Stimulated activated CD4-positive, alpha-beta T cell treated with anti-CD3 and anti-CD28 coated beads, Interleukin-1b, Interleukin-23, amount 100 ng/mL, for 4 hours (primary cell): ENCODE measurements at regions not wholly inside any gene's neighbourhood (a gene's known extent, or its start where the extent isn't known, plus 50 kb on each side); places are given as distances from the start of the nearest gene placed in this dataset.

Experiments
- DNase-seq, 2 donors: peaks; one replicate each; pipeline ENCODE4 v3.0.0-alpha.2; 2020; ENCODE audit warnings: low read depth in 2 of 2

DNA sequence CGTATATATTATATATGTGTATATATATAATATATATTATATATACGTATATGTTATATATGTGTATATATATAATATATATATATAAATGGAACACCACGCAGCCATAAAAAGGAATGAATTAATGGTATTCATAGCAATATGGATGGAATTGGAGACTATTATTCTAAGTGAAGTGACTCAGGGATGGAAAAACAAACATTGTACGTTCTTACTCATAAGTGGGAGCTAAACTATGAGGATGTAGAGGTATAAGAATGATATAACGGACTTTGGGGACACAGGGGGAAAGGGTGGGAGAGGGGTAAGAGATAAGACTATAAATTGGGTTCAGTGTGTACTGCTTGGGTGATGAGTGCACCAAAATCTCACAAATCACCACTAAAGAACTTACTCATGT, 1388.9 kb downstream of the C4orf33 start:
- no peak for DNase-seq

DNA sequence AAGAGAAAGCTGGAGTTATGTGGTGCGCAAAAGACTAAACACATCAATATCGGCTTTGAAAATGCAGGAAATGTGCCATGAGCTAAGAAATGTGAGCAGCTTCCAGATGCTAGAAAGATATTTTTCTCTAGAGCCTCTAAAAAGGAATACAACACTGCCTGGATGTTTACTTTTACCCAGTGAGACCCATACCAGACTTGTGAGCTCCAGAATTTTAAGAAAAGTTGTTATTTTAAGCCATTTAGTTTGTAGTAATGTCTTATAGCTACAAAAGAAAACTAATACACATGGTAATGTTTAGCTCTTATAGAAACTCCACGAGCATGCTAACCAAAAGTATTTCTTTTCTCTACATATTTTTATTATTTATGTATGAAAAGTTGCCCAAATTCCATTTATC, 1389.4 kb downstream of the C4orf33 start:
- no peak for DNase-seq

DNA sequence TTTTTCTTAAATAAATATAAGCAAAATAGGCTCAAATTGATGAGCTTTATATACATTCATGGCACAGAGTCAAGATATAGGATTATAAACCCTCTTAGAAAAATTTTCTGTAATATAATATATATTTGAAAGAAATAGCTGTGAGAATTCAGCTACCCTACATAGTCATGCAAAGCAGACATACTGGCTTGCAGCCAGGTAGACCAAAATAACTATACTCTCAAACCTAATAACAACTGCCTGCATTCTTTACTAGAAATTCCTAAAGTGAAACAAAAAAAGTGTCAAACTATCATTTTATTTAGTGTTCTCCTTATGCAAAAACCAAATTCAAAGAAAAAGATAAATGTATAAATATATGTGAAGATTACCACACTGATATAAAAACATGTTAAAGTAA, 1390.2 kb downstream of the C4orf33 start:
- DNase-seq, result no peak

DNA sequence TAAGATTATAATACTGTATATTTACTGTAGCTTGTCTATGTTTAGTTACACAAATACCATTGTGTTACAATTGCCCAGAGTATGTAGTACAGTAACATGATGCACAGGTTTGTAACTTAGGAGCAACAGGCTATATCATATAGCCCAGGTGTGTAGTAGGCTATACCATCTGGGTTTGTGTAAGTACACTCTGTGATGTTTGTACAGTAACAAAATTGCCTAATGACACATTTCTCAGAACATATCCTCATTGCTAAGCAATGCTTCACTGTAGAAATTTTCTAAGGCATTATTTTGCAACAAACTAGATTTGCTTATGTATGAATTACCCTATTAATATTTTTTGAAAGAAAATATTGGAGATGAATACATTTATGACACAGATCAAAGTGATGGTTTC, 1390.9 kb downstream of the C4orf33 start:
- DNase-seq, result no peak

DNA sequence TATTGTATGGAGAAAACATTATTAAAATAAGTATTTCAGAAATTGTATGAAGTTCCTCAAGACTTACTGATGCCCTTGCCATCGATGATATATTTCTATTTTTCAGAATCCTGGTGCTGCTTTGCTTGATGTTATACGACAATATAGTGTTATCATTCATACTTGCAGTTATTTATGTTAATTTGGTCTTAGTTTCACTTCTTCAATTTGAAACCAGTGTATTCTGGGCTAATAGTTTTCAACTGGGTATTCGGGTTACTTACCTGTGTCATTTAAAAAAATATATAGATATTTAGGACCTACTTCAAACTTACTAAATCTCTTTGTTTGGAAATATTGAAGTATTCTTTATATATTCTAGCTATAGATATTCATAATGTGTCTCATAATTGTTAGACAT, 1414.7 kb downstream of the C4orf33 start:
- DNase-seq, result no peak

DNA sequence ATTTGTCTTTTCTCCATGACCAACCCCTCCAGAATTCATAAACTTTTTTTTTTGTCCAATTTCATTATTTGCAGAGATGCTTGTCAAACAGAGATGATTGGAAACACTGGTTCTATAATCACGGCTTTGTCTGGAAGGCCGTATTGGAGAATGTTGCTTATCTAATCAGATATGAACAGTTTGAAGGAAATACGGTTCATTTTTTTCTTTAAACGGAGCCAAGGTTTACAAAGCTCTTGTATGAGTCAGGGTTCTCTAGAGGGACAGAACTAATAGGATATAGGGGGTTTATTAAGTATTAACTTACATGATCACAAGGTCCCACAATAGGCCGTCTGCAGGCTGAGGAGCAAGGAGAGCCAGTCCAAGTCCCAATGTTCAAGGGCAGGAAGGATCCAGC, 1415.8 kb downstream of the C4orf33 start:
- no peak for DNase-seq

DNA sequence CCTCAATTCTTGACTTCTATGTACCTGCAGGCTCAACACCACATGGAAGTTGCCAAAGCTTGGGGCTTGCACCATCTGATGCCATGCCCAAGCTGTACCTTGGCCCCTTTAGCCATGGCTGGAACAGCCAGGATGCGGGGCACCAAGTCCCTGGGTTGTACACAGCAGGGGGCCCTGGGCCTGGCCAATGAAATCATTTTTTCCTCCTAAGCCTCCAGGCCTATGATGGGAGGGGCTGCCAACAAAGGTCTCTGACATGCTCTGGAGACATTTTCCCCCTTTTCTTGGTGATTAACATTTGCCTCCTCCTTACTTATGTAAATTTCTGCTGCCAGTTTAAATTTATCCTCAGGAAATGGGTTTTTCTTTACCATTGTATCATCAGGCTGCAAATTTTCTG, 1428.1 kb downstream of the C4orf33 start:
- no peak for DNase-seq

DNA sequence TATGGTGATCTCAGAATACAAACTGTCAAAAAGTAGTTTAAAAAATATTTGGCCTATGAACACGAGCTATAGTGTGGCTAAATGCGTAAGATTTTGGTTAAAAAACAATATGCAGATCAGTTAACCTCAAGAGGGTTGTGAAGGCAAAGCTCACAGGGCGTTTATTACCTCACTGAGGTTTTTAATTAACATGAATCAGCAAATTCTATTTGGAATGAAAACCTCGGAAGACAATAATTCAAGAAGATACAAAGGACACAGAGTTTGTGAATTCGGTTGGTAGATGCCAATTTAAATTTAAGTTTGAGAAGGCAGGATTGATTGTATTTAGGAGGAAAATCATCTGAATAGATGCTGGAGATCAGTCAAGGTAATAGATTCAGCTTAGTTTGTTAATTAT, 1434.6 kb downstream of the C4orf33 start:
- DNase-seq, result no peak

DNA sequence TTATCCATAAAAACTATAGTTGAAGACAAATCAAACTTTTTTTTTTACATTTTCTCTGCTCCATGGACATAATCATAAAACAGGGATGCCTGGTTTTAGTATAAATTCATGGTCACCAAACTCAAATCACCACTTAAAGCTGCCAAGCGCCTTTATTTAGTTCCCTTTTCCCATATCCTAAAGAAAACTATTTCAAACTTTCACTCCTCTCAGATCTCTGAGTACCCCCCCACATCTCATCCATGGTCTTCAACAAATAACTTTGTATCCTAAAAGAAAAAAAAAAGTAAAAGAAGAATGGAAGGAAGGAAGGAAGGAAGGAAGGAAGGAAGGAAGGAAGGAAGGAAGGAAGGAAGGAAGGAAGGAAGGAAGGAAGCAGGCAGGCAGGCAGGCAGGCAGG, 1438.7 kb downstream of the C4orf33 start:
- no peak for DNase-seq

DNA sequence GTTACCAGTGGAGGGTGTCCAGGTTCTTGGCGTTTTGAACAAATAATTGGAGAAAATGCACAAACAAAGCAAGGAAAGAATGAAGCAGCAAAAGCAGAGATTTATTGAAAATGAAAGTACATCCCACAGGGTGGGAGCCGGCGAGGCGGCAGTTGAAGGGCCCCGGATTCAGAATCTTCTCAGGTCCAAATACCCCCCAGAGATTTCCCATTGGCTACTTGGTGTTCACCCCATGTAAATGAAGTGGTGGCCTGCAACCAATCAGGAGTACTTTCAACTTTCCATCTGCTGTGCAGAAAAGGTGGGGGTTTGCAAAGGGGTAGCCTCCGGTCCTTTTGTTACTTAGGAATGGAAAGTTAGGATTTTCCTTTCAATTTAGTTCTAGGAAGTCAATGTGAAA, 1447.0 kb downstream of the C4orf33 start:
- DNase-seq, result no peak

DNA sequence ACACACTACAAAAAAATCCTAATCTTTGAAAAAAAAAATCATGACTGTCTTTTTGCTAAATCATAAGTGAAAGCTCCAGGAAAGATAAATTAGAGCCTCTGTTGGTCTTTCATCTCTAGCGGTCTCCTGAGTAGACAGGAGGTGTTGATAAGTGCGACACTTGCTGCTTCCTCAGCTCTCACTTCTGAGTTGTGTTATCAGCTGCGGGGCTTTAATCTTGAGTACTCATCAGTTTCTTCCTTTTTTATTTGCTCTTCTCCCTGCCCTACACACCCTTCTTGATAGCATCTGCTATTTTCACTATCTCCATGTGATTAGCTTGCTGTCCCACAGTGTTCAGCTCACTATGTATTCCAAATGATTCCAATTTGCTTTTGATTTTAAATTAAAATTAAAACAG, 1449.2 kb downstream of the C4orf33 start:
- DNase-seq, result no peak

DNA sequence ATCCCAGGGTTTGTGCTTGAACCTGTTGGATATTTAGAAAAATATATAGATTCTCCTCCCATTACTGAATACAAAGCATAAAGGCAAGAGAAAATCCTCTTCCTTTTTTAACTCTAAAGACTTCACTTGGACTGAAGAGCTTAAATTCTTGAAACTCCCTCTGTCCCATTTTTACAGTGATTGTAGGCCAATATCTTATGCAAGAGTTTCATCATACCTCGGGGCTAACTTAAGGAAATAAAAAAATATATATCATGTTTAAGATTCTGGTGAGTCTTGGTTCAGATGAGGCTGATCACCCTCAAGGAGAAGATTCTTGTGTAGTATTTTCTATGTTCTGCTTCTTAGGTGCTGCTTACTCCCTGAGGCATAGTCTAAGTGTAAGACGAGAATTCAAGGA, 1449.6 kb downstream of the C4orf33 start:
- no peak for DNase-seq

DNA sequence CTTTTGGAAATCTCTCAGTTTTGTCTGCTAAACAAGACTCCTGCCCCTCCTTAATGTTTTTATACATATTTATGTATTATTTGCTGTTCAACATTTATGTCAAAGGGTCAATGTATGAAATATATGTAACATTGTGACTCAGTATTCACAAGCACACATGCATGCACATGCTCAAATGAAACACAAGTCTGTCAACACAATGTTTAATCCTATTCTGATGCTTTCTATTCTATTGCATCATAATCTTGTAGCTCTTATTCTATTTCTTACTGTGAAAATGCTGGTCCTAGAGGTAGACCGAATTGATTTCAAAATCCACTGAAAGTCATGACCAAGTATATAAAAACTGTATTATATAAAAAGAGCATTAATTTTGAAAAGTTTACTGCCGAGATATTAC, 1463.3 kb downstream of the C4orf33 start:
- no peak for DNase-seq

DNA sequence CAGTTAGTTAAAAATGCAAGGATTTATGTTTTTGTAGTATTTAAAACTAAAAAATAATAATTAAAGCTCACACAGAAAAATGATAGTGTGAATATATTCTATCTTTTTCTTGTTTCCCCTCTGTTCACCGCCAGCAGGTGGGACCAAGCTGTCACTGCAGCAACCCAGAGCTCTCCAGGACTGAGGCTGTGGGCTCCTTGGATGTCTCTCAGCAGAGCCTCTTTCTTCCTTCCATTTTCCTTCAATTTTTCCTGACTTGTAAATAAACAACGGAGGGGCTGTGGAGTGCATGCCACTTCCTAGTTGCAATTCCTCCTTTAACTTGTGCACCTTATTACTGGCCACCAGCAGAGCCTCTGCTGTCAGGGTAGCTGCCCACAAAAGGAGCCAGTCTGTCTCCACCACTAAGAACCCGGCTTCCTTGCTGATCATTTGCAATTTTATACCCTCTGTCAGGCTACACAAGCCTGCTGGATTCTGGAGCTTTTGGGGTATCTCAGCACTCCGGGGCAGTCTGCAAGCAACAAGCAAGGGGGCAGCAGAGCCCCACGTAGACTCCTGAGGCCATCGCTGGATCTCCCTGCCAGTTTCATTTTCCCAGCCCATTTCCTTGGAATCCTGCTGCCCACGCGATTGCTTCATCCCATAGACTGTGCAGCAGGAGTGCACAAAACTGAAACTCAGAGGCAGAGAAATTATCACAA, 1467.4 kb downstream of the C4orf33 start:
- no peak for DNase-seq

DNA sequence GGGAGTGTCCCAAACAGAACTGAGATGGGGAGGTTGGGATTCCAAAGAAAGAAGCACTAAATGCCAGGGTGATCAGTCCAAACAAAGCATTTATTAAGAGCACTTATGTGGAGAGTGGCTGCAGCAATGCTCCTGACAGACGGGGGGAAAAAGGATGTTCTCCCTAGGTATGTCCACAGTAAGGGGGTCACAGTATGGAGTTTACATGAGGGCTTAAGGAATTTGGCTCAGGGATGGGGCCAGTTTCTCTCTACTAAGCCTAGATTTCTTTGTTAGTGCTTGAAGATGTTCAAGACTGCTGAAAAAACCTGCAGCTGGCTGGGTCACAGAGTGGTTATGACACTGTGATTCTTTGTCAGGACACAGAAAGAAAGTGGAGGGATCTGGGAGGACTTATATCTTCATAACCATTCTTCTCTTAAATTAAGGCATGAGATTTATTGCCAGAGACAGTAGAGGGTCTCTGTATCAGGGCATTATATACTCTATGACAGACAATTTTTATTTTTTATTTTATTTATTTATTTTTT, 1468.0 kb downstream of the C4orf33 start:
- DNase-seq, result no peak

DNA sequence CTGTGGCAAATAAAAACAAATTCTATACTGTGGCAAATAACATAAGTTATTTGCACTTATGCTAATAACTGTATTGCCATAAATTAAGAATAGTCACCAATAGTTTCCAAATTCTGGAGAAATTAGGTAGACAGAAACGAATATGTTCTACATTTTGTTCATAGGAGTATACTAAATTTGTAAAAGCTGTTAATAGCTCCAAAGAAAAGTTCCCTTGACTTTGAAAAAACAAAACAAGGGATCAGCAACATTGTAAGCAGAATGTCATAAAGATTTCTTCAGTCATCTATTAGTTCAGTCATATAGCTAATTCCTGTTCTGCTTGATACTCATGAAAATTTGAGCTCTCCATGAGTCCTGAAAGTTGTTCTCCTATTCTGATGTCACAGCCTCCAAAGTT, 1472.8 kb downstream of the C4orf33 start:
- DNase-seq, result no peak

DNA sequence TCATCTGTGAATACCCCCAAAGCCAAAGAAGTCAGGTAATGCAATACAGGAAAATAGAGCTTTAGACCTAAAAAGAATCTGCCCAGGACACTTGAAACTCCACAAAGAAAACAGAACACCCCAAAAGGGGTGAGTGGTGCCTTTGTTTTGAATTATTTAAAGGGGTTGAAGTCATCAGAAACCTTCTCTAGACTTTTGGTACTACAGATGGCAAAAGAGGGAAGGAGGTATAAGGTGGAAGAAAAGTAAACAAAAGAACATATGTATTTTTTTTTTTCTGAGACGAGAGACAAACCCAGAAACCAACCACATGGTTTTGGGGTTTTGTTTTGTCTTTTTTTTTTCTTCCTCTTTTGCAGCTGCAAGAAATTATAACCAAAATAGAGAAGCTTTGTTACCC, 1477.8 kb downstream of the C4orf33 start:
- DNase-seq, result no peak

DNA sequence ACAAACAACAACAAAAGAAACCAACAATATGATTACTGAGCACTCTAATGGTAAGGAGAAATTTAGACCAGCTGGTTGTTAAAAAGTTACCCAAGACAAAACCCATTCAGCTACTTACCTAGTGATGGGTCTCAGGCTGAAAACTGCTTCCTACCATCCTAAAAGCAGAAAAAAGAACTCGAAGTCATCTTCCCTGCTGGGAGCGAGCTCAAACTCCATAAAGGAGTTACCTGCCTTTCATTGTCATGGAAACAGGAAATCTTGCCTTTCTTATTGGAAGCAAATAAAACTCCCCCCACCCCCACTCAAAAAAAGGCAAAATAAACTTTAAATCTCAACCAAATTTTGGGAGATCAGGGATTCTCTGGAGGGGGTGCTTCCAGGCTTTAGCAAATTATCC, 1478.3 kb downstream of the C4orf33 start:
- DNase-seq, result no peak

DNA sequence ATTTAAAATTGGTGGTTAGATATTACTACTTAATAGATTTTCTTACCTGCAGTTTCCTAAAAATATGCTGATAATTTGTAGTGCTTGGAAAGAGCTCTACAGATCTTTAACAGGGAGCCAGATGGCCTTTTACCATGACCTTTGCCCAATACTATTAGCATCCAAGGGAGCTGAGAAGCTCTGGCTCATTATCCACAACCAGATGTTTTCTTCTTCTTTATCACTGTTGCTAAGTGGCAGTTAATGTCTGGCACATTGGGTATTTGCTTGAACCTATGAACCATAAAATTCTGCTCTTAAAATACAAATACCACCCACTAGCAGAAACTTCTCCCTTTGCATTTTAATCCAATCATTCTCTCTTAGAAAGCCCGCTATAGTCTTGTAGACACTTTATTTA, 1480.3 kb downstream of the C4orf33 start:
- no peak for DNase-seq

DNA sequence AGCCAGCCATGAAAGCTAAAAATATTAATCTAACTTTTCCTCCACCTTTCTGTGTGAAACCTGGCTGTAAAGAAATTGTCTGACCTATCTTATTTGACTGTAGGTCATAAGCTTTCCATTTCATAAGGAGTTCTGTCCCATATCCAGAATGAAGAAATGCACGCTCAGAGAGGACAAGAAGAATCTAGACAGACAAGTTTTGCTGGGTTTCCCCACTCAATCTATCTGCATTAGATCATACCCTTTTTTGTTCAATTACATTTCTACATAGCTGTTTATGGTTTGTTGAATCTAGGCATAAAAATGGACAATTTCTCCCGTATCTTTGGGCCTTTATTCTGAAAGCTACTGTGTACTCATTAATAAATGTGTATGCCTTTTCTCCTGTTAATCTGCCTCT, 1495.1 kb downstream of the C4orf33 start:
- DNase-seq, result no peak

DNA sequence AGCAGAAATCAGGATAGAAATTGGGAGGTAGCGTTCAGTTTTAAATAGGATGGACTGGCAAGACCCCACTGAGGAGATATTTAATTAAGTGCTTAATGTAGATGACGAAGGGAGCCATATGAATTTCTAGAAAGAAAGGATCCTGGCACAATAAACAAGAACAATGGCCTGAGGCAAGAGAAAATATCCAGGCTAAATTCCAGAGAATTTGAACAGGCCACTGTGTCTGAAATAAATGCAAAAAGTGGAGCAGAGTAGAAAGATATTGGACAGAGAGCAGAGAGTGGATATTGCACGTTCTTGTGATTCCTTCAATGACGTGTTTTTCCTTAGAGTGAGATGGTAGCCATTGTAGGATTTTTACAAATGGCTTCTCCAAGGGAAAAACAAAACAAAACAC, 1504.8 kb downstream of the C4orf33 start:
- no peak for DNase-seq

DNA sequence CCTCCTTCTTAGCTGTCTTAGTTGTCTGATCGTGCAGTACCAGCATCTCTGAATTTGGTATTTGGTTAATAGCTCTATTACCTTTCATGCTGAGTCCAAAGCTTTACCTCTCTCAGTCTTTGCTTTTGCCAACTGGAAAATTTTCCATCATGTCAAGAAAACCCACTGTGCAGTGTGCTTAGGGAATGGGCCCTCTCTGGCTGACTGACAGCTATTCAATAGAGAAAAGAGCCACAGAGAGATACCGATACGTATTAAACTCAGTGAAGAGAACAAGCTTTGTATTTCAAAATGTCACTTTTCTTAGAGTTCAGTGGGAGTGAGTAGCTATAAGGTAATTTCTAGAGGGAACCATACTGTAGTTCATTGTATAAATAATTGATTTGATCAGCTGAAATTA, 1507.1 kb downstream of the C4orf33 start:
- DNase-seq, result no peak

DNA sequence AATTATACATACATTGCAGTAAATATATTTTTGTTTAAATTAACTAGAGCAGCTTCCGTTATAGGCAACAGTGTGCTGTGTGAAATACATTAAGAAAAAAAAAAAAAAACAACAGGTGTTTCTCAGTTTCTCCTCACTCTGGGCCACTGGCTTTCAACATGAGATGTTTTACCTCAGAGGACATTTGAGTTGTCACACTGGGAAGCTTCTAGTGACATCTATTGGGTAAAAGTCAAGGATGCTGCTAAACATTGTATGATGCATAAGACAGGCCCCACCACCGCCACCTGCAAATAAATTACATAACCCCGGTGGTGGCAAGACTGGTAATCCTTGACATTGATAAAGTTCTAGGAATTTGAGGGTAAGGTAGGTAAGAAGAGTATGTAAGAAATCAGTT, 1512.2 kb downstream of the C4orf33 start:
- DNase-seq, result no peak

DNA sequence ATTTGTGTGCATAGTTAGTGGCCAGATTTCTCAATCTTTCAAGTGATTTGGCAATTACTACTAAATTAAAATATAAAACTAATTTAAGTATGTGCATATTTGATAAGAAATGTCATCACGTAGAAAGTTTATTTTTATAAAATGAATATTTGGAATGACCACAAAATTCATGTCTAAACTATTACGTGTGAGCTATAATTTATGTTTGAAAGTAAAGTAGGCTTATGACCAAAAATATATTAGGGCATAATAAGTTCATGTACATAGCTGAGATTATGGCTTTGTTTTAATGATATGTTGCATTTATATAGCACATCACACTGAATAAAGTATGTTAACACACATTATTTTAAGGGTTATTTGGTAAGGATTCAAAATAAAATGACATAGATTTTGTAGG, 1532.6 kb downstream of the C4orf33 start:
- DNase-seq, result no peak
